K562 (cell line): ENCODE measurements at regions not wholly inside any gene's neighbourhood (a gene's known extent, or its start where the extent isn't known, plus 50 kb on each side); places are given as distances from the start of the nearest gene placed in this dataset.

Experiments used
- CCAR2 ChIP-seq: fragments of 200-400 bp; formaldehyde crosslinking; IDR thresholded peaks from 2 replicates; pipeline ENCODE4 v1.6.1; 2017; ENCODE audit warnings: mild to moderate bottlenecking, low read depth, low read length
- RAD21 ChIP-seq, 2 experiments: fragments of 250-450 bp in 1 of 2; fragments of 450-650 bp in 1 of 2; sonication (Bioruptor Pico) in 1 of 2; formaldehyde crosslinking in 1 of 2; IDR thresholded peaks in 1 of 2; conservative IDR thresholded peaks in 1 of 2; 2 replicates each; pipeline versions ENCODE4 v1.4.0 to v1.8.0; 2020 to 2022; ENCODE audit warnings: mild to moderate bottlenecking in 2 of 2, moderate library complexity in 1 of 2

DNA sequence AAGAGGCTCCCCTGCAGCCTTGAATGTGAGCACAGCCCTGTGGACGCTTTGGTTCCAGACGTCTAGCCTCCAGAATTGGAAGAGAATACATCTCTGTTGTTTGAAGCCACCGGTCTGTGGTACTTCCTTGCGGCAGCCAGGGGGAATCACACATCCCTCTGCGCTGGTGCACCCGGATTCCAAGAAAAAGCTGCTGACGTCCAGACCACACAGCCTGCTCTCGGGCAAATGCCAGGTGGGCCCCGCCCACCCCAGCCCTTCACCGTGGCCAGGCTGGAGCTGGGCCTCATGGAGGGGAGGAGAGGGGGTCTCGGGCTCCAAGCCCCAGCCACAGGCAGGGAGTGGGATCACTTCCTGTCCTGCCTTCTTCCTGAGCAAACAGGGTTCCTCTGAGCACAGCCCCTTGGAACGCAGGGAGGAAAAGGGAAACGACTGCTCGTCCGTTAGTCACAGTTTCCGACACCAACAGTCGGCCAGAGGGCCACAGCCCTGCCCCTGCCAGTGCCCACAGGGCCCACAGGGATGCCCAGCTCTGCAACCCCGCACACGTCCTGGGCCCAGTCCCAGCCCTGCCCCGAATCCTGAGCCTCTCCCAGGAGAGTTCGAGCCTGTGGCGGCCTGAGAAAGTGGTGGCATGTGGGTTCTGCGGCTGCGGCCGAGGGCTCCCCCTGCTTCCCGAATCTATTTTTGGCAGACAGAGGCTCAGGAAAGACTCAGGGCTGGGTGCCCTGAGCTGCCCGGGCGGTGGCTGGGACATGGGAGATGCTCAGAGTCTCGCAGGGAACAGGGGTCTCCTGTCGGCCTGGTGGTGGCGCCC, 85.3 kb downstream of the RFLNA start:
- TF ChIP-seq CCAR2 = no peak
- no peak for TF ChIP-seq RAD21 (CRISPR knock-in tag; conservative IDR thresholded peaks at IDR 0.05 in 1 of 2, IDR thresholded peaks at IDR 0.05 in 1 of 2)
